ENCODE measurements at regions not wholly inside any gene's neighbourhood (a gene's known extent, or its start where the extent isn't known, plus 50 kb on each side); places are given as distances from the start of the nearest gene placed in this dataset.

- Mint-ChIP-seq H3K36me3 (no peaks in the 10 kb centered on the region), H3K4me1 (ENCODE audit: low read depth) (no peaks in the 10 kb centered on the region), H3K27me3 (no peaks in the 10 kb centered on the region), H3K27ac (no peak overlapping the region), H3K4me3 (no peak overlapping the region), H3K9me3 (peaks cover 13% of the 10 kb centered on the region)
- ChIA-PET CTCF (no interaction called here), POLR2A (no interaction called here)
- no peak for DNase-seq
- intact Hi-C loops (cut with micrococcal nuclease) = no loop called here
Observed at GRCh38 chr17:71286625-71287024, 834.2 kb upstream of the SOX9 start.

DNA sequence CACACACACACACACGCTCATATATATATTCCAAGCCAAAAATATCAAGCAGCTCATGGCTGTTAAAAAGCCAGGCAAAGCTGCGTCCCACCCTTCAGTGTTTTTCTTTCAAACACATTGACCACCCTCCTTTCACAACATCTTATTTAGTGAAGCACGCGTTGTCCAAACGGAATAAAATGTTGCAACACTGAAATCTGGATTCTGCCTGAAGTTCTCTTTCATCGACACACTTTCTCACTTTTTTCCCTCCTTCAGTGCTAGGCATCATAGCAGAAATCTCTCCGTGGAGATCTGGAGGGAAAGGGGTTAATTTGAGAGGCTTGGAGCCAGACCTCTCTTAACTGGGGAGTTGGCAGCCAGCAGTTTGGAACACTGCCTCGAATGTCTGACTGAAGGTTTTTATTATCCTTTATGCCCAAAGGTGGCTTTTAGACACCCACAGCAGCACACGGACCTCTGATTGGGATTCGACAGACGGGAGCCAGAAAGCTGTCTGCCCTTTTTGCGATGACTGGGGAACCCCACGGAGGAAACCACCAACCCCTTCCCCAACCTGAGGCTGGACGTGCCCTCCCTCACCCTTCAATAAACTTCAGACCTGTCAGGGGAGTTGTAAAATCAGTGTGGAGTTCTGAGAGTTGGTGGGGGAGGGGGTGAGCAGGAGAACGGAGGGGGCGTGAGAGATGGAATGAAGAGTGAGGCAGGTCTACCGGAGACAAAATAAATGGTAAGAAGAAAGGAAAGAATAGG lies 833.6 kb upstream of the SOX9 start:
- no peaks in the 10 kb centered on the region for H3K27me3 Mint-ChIP-seq
- H3K36me3 Mint-ChIP-seq = no peaks in the 10 kb centered on the region
- POLR2A ChIA-PET = no interaction called here
- DNase-seq = no peak
- intact Hi-C loops (cut with micrococcal nuclease) = no loop called here
- H3K4me1 Mint-ChIP-seq (ENCODE audit: low read depth) = no peaks in the 10 kb centered on the region
- peaks cover 13% of the 10 kb centered on the region for H3K9me3 Mint-ChIP-seq
- CTCF ChIA-PET = no interaction called here
- H3K27ac Mint-ChIP-seq = no peak overlapping the region
- no peak overlapping the region for H3K4me3 Mint-ChIP-seq

GRCh38 chr17:71292006-71292405 lies 828.8 kb upstream of the SOX9 start:
- intact Hi-C loops (cut with micrococcal nuclease) = no loop called here
- no peak overlapping the region for H3K4me3 Mint-ChIP-seq
- no peak for DNase-seq
- no peaks in the 10 kb centered on the region for H3K4me1 Mint-ChIP-seq (ENCODE audit: low read depth)
- ChIA-PET CTCF (no interaction called here), POLR2A (no interaction called here)
- peaks cover 13% of the 10 kb centered on the region for H3K9me3 Mint-ChIP-seq
- no peak overlapping the region for H3K27ac Mint-ChIP-seq
- no peaks in the 10 kb centered on the region for H3K27me3 Mint-ChIP-seq
- no peaks in the 10 kb centered on the region for H3K36me3 Mint-ChIP-seq

- H3K4me3 Mint-ChIP-seq = no peak overlapping the region
- H3K36me3 Mint-ChIP-seq = no peaks in the 10 kb centered on the region
- CTCF ChIA-PET = no interaction called here
Observed at GRCh38 chr17:71296005-71296404, 824.8 kb upstream of the SOX9 start.

DNA sequence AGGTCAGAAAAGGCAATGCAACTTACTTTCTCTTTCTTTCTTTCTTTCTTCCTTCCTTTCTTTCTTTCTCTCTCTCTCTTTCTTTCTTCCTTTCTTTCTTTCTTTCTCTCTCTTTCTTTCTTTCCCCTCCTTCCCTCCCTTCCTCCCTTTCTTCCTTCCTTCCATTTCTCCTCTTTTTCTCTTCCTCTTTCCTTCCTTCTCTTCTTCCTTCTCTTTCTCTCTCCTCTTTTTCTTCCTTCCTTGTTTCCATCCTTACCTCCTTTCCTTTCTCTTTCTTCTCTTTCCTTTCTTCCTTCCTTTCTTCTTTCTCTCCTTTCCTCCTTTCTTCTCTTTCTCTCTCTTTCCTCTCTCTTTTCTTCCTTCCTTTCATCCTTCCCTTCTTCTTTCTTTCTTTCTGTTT lies 819.8 kb upstream of the SOX9 start:
- H3K9me3 Mint-ChIP-seq = peaks cover 16% of the 10 kb centered on the region
- ChIA-PET CTCF (no interaction called here), POLR2A (no interaction called here)
- no peak overlapping the region for H3K27ac Mint-ChIP-seq
- no peaks in the 10 kb centered on the region for H3K27me3 Mint-ChIP-seq
- no peak for DNase-seq
- no peaks in the 10 kb centered on the region for H3K36me3 Mint-ChIP-seq
- H3K4me3 Mint-ChIP-seq = no peak overlapping the region
- intact Hi-C loops (cut with micrococcal nuclease) = no loop called here
- no peaks in the 10 kb centered on the region for H3K4me1 Mint-ChIP-seq (ENCODE audit: low read depth)

More at GRCh38 chr17:71296005-71296404, 824.8 kb upstream of the SOX9 start:
- POLR2A ChIA-PET = no interaction called here
- DNase-seq = no peak
- Mint-ChIP-seq H3K27me3 (no peaks in the 10 kb centered on the region), H3K9me3 (no peaks in the 10 kb centered on the region), H3K4me1 (ENCODE audit: low read depth) (no peaks in the 10 kb centered on the region), H3K27ac (no peak overlapping the region)
- intact Hi-C loops (cut with micrococcal nuclease) = no loop called here

DNA sequence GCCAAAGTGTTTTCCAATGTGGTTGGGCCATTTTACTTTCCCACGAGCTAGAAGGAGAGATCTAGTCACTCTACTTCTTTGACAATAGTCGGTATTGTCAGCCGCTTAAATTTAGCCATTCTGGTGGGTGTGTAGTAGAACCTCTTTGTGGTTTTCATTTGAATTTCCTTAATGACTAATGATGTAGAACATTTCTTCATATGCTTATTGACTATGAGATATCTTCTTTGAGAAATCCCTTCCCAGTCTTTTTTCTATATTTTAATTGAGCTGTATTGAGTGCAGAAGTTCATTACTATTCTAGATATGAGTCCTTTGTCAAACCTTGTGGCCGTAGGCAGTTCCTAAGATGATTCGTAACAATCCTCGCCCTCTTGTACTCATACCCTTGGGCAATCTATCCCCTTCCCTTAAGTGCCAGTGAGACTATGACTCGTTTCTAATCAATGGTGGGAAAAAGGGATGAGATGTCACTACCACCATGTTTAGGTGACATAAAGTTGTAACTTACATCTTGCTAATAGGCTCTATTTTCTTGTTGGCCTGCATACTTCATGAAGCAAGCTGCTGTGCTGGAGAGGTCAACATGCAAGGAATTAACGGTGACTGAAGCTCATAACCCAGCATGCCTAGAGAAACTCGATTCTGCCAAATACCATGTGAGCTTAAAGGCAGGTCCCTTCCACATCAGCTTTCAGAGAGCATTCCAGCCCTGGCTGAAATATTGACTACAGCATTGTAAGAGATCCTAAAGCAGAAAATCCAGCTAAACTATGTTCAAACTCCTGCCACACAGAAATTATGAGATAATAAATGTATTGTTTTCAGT lies 817.9 kb upstream of the SOX9 start:
- Mint-ChIP-seq H3K4me3 (no peak overlapping the region), H3K27me3 (no peaks in the 10 kb centered on the region), H3K4me1 (ENCODE audit: low read depth) (no peaks in the 10 kb centered on the region), H3K9me3 (peaks cover 25% of the 10 kb centered on the region), H3K36me3 (no peaks in the 10 kb centered on the region), H3K27ac (no peak overlapping the region)
- POLR2A ChIA-PET = no interaction called here
- DNase-seq = no peak
- intact Hi-C loops (cut with micrococcal nuclease) = no loop called here
- CTCF ChIA-PET = no interaction called here

DNA sequence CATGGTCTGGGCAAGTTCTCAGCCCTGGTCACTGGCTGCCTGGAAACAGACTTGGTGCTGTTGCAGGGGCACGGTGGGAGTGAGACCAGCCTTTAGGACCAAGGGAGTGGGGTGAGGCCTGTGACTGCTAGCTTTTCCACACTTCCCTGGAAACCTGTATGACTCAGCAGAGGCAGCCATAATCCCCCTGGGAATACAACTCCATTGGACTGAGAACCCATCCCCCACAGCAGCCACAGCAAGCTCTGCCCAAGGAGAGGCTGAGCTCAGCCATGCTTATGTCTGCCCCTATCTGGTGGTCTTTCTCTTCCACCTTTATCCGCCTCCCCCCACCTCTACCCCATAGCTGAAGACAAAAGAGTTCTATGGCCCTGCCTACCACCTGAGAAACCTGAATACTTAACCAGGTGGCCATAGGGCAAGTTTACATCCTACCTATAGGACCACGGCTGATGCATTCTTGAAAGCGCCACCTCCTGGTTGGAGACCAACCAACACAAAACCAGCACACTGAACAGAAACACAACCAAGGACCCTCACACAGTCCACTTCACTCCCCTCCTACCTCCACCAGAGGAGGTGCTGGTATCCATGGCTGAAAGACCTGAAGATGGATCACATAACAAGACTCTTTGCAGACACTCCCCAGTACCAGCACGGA lies 816.2 kb upstream of the SOX9 start:
- Mint-ChIP-seq H3K9me3 (peaks cover 33% of the 10 kb centered on the region), H3K4me1 (ENCODE audit: low read depth) (no peaks in the 10 kb centered on the region), H3K27ac (no peak overlapping the region), H3K4me3 (no peak overlapping the region), H3K27me3 (no peaks in the 10 kb centered on the region), H3K36me3 (no peaks in the 10 kb centered on the region)
- intact Hi-C loops (cut with micrococcal nuclease) = no loop called here
- ChIA-PET CTCF (no interaction called here), POLR2A (no interaction called here)
- DNase-seq = no peak

- Mint-ChIP-seq H3K4me3 (no peak overlapping the region), H3K27me3 (no peaks in the 10 kb centered on the region), H3K36me3 (no peaks in the 10 kb centered on the region), H3K4me1 (ENCODE audit: low read depth) (no peaks in the 10 kb centered on the region), H3K27ac (no peak overlapping the region), H3K9me3 (peaks cover 14% of the 10 kb centered on the region)
- intact Hi-C loops (cut with micrococcal nuclease) = no loop called here
- no peak for DNase-seq
- ChIA-PET POLR2A (no interaction called here), CTCF (no interaction called here)
Observed at GRCh38 chr17:71313866-71314265, 807.0 kb upstream of the SOX9 start.

GRCh38 chr17:71315568-71315967 lies 805.3 kb upstream of the SOX9 start:
- Mint-ChIP-seq H3K4me3 (no peak overlapping the region), H3K27ac (no peak overlapping the region), H3K9me3 (peaks cover 4% of the 10 kb centered on the region), H3K36me3 (no peaks in the 10 kb centered on the region), H3K4me1 (ENCODE audit: low read depth) (no peaks in the 10 kb centered on the region), H3K27me3 (no peaks in the 10 kb centered on the region)
- ChIA-PET CTCF (no interaction called here), POLR2A (no interaction called here)
- no peak for DNase-seq
- intact Hi-C loops (cut with micrococcal nuclease) = no loop called here

DNA sequence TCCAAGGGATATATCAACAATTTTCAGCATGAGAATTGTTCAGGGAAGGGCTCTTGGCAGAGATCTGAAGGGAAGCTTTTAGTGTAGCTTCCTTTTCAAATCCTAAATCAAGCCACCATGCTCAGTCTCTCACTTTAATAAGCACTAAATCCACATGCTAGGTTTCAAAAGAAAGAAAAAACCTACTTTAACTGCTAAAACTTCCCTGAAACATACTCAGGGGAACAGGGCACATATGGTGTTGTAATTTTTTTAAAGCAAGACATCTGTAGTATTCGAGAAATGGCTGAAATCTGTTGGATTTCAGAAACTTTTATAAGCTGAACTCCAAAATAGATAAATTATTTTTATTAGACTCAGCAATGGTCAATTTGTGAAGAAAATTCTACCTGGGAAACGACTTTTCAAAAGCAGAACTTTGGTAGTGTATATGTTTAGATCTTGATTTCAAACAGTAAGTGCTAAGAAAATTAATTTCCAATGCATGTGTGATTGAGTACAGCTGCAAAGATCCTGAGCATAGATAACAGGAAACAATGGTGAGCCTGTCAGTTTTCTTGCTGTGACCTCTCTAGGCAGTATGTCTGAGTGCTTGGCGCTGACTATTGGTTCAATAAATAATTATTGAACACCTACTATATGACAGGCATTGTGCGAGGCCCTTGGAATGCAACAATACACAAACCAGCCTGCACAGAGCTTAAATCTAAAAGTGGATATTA lies 804.5 kb upstream of the SOX9 start:
- Mint-ChIP-seq H3K36me3 (no peaks in the 10 kb centered on the region), H3K27me3 (no peaks in the 10 kb centered on the region), H3K27ac (no peak overlapping the region), H3K9me3 (peaks cover 4% of the 10 kb centered on the region), H3K4me1 (ENCODE audit: low read depth) (no peaks in the 10 kb centered on the region), H3K4me3 (no peak overlapping the region)
- CTCF ChIA-PET = no interaction called here
- intact Hi-C loops (cut with micrococcal nuclease) = no loop called here
- POLR2A ChIA-PET = no interaction called here
- DNase-seq = no peak

DNA sequence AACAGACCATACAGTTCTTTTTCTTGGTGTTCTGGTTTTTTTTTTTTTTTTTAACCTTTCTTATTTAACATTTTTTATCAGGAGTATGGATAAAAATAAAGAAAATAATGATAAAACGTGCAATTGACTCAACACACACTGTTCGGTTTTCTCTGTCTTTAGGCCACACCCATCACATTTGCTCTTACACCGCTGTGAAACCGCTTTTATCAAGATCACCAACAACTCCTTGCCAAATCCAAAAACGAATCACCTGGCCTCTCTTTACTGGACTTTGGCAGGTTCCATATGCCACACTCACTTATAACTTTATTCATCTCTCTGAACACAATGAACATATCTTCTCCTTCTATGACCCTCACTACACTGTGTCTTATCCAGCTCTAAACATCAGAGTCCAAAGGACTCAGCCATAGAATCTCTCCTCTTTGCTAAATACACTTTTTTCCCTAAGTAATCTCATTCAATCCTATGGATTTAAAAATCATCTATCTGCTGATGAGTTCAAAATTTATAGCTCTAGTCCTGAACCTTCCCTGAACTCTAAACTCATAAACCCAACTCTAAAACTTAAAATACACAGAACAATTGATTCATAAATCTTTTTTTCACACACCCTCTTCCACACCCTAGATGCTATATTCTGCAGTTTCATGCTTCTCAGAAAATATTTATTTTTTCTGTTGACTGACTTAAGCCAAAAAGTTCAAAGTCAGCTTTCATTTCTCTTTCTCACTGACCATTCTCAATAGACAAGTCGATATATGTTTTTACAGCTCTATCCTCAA lies 800.6 kb upstream of the SOX9 start:
- Mint-ChIP-seq H3K9me3 (peaks cover 2% of the 10 kb centered on the region), H3K27me3 (no peaks in the 10 kb centered on the region), H3K27ac (no peak overlapping the region), H3K4me1 (ENCODE audit: low read depth) (no peaks in the 10 kb centered on the region), H3K4me3 (no peak overlapping the region), H3K36me3 (no peaks in the 10 kb centered on the region)
- ChIA-PET CTCF (no interaction called here), POLR2A (no interaction called here)
- intact Hi-C loops (cut with micrococcal nuclease) = no loop called here
- no peak for DNase-seq

DNA sequence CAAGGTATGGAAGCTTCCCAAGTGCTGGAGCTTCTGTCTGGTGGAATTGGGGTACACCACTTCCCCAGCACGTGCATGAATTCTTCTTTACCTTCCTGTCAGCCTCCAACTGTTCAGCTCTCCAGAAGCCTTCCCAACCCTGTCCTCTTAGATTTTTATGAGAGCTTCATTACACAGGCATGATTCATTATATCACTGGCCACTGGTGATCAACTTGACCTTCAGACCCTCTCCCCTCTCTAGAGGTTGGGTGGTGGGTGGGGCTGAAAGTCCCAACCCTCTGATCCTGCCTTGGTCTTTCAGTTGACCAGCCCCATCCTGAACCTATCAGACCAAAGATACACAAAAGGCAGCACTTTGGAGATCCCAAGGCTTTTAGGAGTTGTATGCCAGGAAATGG lies 795.7 kb upstream of the SOX9 start:
- Mint-ChIP-seq H3K27ac (no peak overlapping the region), H3K27me3 (no peaks in the 10 kb centered on the region), H3K36me3 (no peaks in the 10 kb centered on the region), H3K4me3 (no peak overlapping the region), H3K9me3 (peaks cover 6% of the 10 kb centered on the region), H3K4me1 (ENCODE audit: low read depth) (no peaks in the 10 kb centered on the region)
- POLR2A ChIA-PET = no interaction called here
- CTCF ChIA-PET = no interaction called here
- intact Hi-C loops (cut with micrococcal nuclease) = no loop called here
- no peak for DNase-seq
